ENCODE measurements at regions not wholly inside any gene's neighbourhood (a gene's known extent, or its start where the extent isn't known, plus 50 kb on each side); places are given as distances from the start of the nearest gene placed in this dataset.

- TF ChIP-seq POLR2A (IDR thresholded peaks at IDR 0.05; ENCODE audit: low read depth, low read length) (no peak), TAF1 (IDR thresholded peaks at IDR 0.05; ENCODE audit: borderline replicate concordance, low read depth, low read length) (no peak), POLR2AphosphoS5 (IDR thresholded peaks at IDR 0.05; ENCODE audit: low read depth, low read length) (no peak)
- FAIRE-seq (no peak), DNase-seq (ENCODE audit: insufficient read length) (no peak)
Observed at GRCh38 chr5:99901972-99902371, 633.2 kb upstream of the FAM174A start.

- no peak for DNase-seq (ENCODE audit: insufficient read length)
- FAIRE-seq = no peak
- no peak for TF ChIP-seq TAF1 (IDR thresholded peaks at IDR 0.05; ENCODE audit: borderline replicate concordance, low read depth, low read length)
Observed at GRCh38 chr5:99900302-99900852, 634.8 kb upstream of the FAM174A start.

- FAIRE-seq (no peak), DNase-seq (ENCODE audit: insufficient read length) (no peak)
- TF ChIP-seq POLR2A (IDR thresholded peaks at IDR 0.05; ENCODE audit: low read depth, low read length) = no peak
- no peak for TF ChIP-seq TAF1 (IDR thresholded peaks at IDR 0.05; ENCODE audit: borderline replicate concordance, low read depth, low read length)
- no peak for TF ChIP-seq POLR2AphosphoS5 (IDR thresholded peaks at IDR 0.05; ENCODE audit: low read depth, low read length)
Observed at GRCh38 chr5:99879791-99880511, 655.2 kb upstream of the FAM174A start.

- FAIRE-seq (no peak), DNase-seq (ENCODE audit: insufficient read length) (no peak)
- TF ChIP-seq POLR2A (IDR thresholded peaks at IDR 0.05; ENCODE audit: low read depth, low read length) (no peak), TAF1 (IDR thresholded peaks at IDR 0.05; ENCODE audit: borderline replicate concordance, low read depth, low read length) (no peak), POLR2AphosphoS5 (IDR thresholded peaks at IDR 0.05; ENCODE audit: low read depth, low read length) (no peak)
Observed at GRCh38 chr5:99878830-99879229, 656.3 kb upstream of the FAM174A start.

- DNase-seq (ENCODE audit: insufficient read length) (no peak), FAIRE-seq (peak; percentile 51)
- TF ChIP-seq POLR2AphosphoS5 (IDR thresholded peaks at IDR 0.05; ENCODE audit: low read depth, low read length) (no peak), TAF1 (IDR thresholded peaks at IDR 0.05; ENCODE audit: borderline replicate concordance, low read depth, low read length) (no peak), POLR2A (IDR thresholded peaks at IDR 0.05; ENCODE audit: low read depth, low read length) (no peak)
Observed at GRCh38 chr5:99866740-99867139, 668.4 kb upstream of the FAM174A start.

GRCh38 chr5:99865159-99865558, 670.0 kb upstream of the FAM174A start:
- DNase-seq (ENCODE audit: insufficient read length) (no peak), FAIRE-seq (no peak)
- TF ChIP-seq POLR2A (IDR thresholded peaks at IDR 0.05; ENCODE audit: low read depth, low read length) (no peak), TAF1 (IDR thresholded peaks at IDR 0.05; ENCODE audit: borderline replicate concordance, low read depth, low read length) (no peak), POLR2AphosphoS5 (IDR thresholded peaks at IDR 0.05; ENCODE audit: low read depth, low read length) (no peak)

- DNase-seq (ENCODE audit: insufficient read length) (no peak), FAIRE-seq (no peak)
- no peak for TF ChIP-seq POLR2A (IDR thresholded peaks at IDR 0.05; ENCODE audit: low read depth, low read length)
- no peak for TF ChIP-seq POLR2AphosphoS5 (IDR thresholded peaks at IDR 0.05; ENCODE audit: low read depth, low read length)
- no peak for TF ChIP-seq TAF1 (IDR thresholded peaks at IDR 0.05; ENCODE audit: borderline replicate concordance, low read depth, low read length)
Observed at GRCh38 chr5:99835791-99836190, 699.4 kb upstream of the FAM174A start.

- TF ChIP-seq POLR2AphosphoS5 (IDR thresholded peaks at IDR 0.05; ENCODE audit: low read depth, low read length) (no peak), POLR2A (IDR thresholded peaks at IDR 0.05; ENCODE audit: low read depth, low read length) (no peak)
- FAIRE-seq (no peak), DNase-seq (ENCODE audit: insufficient read length) (no peak)
Observed at GRCh38 chr5:99827136-99827535, 708.0 kb upstream of the FAM174A start.

GRCh38 chr5:99817796-99818195, 717.4 kb upstream of the FAM174A start:
- no peak for DNase-seq (ENCODE audit: insufficient read length)
- TF ChIP-seq POLR2A (IDR thresholded peaks at IDR 0.05; ENCODE audit: low read depth, low read length) (no peak), TAF1 (IDR thresholded peaks at IDR 0.05; ENCODE audit: borderline replicate concordance, low read depth, low read length) (no peak), POLR2AphosphoS5 (IDR thresholded peaks at IDR 0.05; ENCODE audit: low read depth, low read length) (no peak)
- no peak for FAIRE-seq

GRCh38 chr5:99814321-99815063, 720.7 kb upstream of the FAM174A start:
- FAIRE-seq = no peak
- TF ChIP-seq TAF1 (IDR thresholded peaks at IDR 0.05; ENCODE audit: borderline replicate concordance, low read depth, low read length) = no peak
- TF ChIP-seq POLR2AphosphoS5 (IDR thresholded peaks at IDR 0.05; ENCODE audit: low read depth, low read length) = no peak
- TF ChIP-seq POLR2A (IDR thresholded peaks at IDR 0.05; ENCODE audit: low read depth, low read length) = no peak
- no peak for DNase-seq (ENCODE audit: insufficient read length)

- TF ChIP-seq TAF1 (IDR thresholded peaks at IDR 0.05; ENCODE audit: borderline replicate concordance, low read depth, low read length) (no peak), POLR2AphosphoS5 (IDR thresholded peaks at IDR 0.05; ENCODE audit: low read depth, low read length) (no peak), POLR2A (IDR thresholded peaks at IDR 0.05; ENCODE audit: low read depth, low read length) (no peak)
- no peak for FAIRE-seq
- DNase-seq (ENCODE audit: insufficient read length) = no peak
Observed at GRCh38 chr5:99808657-99809230, 726.4 kb upstream of the FAM174A start.
